ENCODE measurements at regions not wholly inside any gene's neighbourhood (a gene's known extent, or its start where the extent isn't known, plus 50 kb on each side); places are given as distances from the start of the nearest gene placed in this dataset.

GRCh38 chr9:7461791-7462190 lies 337.8 kb downstream of the DMAC1 start:
- Histone ChIP-seq H3K27ac (no peak overlapping the region), H3K27me3 (replicated peaks) (no peaks in the 10 kb centered on the region), H3K4me3 (ENCODE audit: low read depth, low read length) (no peak overlapping the region), H3K36me3 (replicated peaks) (no peaks in the 10 kb centered on the region)
- DNase-seq = no peak
- in situ Hi-C loops (cut with HindIII; ENCODE audit: low pct_ligation_motif_present, low sequenced_read_pairs) = no loop called here
- TF ChIP-seq CTCF (IDR thresholded peaks at IDR 0.05; ENCODE audit: low read depth, low read length, missing control alignments) = no peak

- Histone ChIP-seq H3K27ac (no peak overlapping the region), H3K36me3 (replicated peaks) (no peaks in the 10 kb centered on the region), H3K27me3 (replicated peaks) (no peaks in the 10 kb centered on the region), H3K4me3 (ENCODE audit: low read depth, low read length) (no peak overlapping the region)
- DNase-seq = no peak
- no peak for TF ChIP-seq CTCF (IDR thresholded peaks at IDR 0.05; ENCODE audit: low read depth, low read length, missing control alignments)
- in situ Hi-C loops (cut with HindIII; ENCODE audit: low pct_ligation_motif_present, low sequenced_read_pairs) = no loop called here
These were observed 342.6 kb downstream of the DMAC1 start for GRCh38 chr9:7456793-7457530.

- Histone ChIP-seq H3K36me3 (replicated peaks) (no peaks in the 10 kb centered on the region), H3K27ac (no peak overlapping the region), H3K4me3 (ENCODE audit: low read depth, low read length) (no peak overlapping the region), H3K27me3 (replicated peaks) (no peaks in the 10 kb centered on the region)
- in situ Hi-C loops (cut with HindIII; ENCODE audit: low pct_ligation_motif_present, low sequenced_read_pairs) = no loop called here
- no peak for DNase-seq
- TF ChIP-seq CTCF (IDR thresholded peaks at IDR 0.05; ENCODE audit: low read depth, low read length, missing control alignments) = no peak
These were observed 343.2 kb downstream of the DMAC1 start for GRCh38 chr9:7456377-7456776.

GRCh38 chr9:7454624-7455023 lies 345.0 kb downstream of the DMAC1 start:
- TF ChIP-seq CTCF (IDR thresholded peaks at IDR 0.05; ENCODE audit: low read depth, low read length, missing control alignments) = no peak
- H3K36me3 ChIP-seq (replicated peaks) = no peaks in the 10 kb centered on the region
- H3K4me3 ChIP-seq (ENCODE audit: low read depth, low read length) = no peak overlapping the region
- no peaks in the 10 kb centered on the region for H3K27me3 ChIP-seq (replicated peaks)
- in situ Hi-C loops (cut with HindIII; ENCODE audit: low pct_ligation_motif_present, low sequenced_read_pairs) = no loop called here
- no peak overlapping the region for H3K27ac ChIP-seq
- DNase-seq = no peak

- H3K27ac ChIP-seq = no peak overlapping the region
- TF ChIP-seq CTCF (IDR thresholded peaks at IDR 0.05; ENCODE audit: low read depth, low read length, missing control alignments) = no peak
- in situ Hi-C loops (cut with HindIII; ENCODE audit: low pct_ligation_motif_present, low sequenced_read_pairs) = no loop called here
- no peak overlapping the region for H3K4me3 ChIP-seq (ENCODE audit: low read depth, low read length)
- no peaks in the 10 kb centered on the region for H3K36me3 ChIP-seq (replicated peaks)
- DNase-seq = no peak
- no peaks in the 10 kb centered on the region for H3K27me3 ChIP-seq (replicated peaks)
These were observed 347.2 kb downstream of the DMAC1 start for GRCh38 chr9:7452378-7452777.

GRCh38 chr9:7451062-7451461 lies 348.5 kb downstream of the DMAC1 start:
- Histone ChIP-seq H3K27ac (no peak overlapping the region), H3K36me3 (replicated peaks) (no peaks in the 10 kb centered on the region), H3K27me3 (replicated peaks) (no peaks in the 10 kb centered on the region), H3K4me3 (ENCODE audit: low read depth, low read length) (no peak overlapping the region)
- no peak for TF ChIP-seq CTCF (IDR thresholded peaks at IDR 0.05; ENCODE audit: low read depth, low read length, missing control alignments)
- in situ Hi-C loops (cut with HindIII; ENCODE audit: low pct_ligation_motif_present, low sequenced_read_pairs) = no loop called here
- DNase-seq = no peak

All from brain microvascular endothelial cell (primary cell).